ENCODE measurements at regions not wholly inside any gene's neighbourhood (a gene's known extent, or its start where the extent isn't known, plus 50 kb on each side); places are given as distances from the start of the nearest gene placed in this dataset.

DNA sequence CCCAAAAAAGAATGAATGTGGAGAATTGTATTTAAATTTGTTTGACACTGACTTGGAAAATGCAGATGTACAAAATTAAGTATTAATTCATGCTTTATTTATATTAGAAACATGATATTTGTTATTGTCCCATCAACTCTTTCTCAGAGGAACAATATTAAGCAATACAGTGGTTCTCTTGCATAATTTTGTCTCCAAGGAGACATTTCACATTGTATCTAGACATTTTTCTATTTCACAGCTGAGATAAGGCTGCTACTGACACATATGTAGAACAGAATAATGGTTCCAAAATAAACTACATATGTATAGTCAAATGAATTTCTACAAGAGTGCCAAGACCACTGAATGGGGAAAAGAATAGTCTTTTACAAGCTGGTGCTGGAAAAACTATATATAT lies 427.9 kb upstream of the SPANXN1 start:
- no peaks in the 10 kb centered on the region for H3K9me3 Mint-ChIP-seq
- DNase-seq (ENCODE audit: extremely low spot score, unreplicated experiment) = no peak

GRCh38 chrX:144840616-144841015 lies 406.7 kb upstream of the SPANXN1 start:
- H3K27me3 Mint-ChIP-seq = no peaks in the 10 kb centered on the region
- no peaks in the 10 kb centered on the region for H3K36me3 Mint-ChIP-seq
- H3K4me3 Mint-ChIP-seq = no peak overlapping the region
- no peaks in the 10 kb centered on the region for H3K9me3 Mint-ChIP-seq
- DNase-seq (ENCODE audit: extremely low spot score, unreplicated experiment) = no peak
- no peak for TF ChIP-seq CTCF (conservative IDR thresholded peaks at IDR 0.05)
- no peaks in the 10 kb centered on the region for H3K4me1 Mint-ChIP-seq (ENCODE audit: unreplicated experiment)
- no peak overlapping the region for H3K27ac Mint-ChIP-seq

More for the DNA sequence above, 427.9 kb upstream of the SPANXN1 start:
- H3K4me1 Mint-ChIP-seq (ENCODE audit: unreplicated experiment) = no peaks in the 10 kb centered on the region
- no peaks in the 10 kb centered on the region for H3K36me3 Mint-ChIP-seq
- no peak overlapping the region for H3K4me3 Mint-ChIP-seq
- no peak for TF ChIP-seq CTCF (conservative IDR thresholded peaks at IDR 0.05)
- H3K27me3 Mint-ChIP-seq = no peaks in the 10 kb centered on the region
- no peak overlapping the region for H3K27ac Mint-ChIP-seq

GRCh38 chrX:144849141-144849540 lies 398.2 kb upstream of the SPANXN1 start:
- no peak for DNase-seq (ENCODE audit: extremely low spot score, unreplicated experiment)
- no peaks in the 10 kb centered on the region for H3K9me3 Mint-ChIP-seq
- no peak overlapping the region for H3K4me3 Mint-ChIP-seq
- no peak for TF ChIP-seq CTCF (conservative IDR thresholded peaks at IDR 0.05)
- H3K27ac Mint-ChIP-seq = no peak overlapping the region
- H3K4me1 Mint-ChIP-seq (ENCODE audit: unreplicated experiment) = no peaks in the 10 kb centered on the region
- no peaks in the 10 kb centered on the region for H3K36me3 Mint-ChIP-seq
- no peaks in the 10 kb centered on the region for H3K27me3 Mint-ChIP-seq

DNA sequence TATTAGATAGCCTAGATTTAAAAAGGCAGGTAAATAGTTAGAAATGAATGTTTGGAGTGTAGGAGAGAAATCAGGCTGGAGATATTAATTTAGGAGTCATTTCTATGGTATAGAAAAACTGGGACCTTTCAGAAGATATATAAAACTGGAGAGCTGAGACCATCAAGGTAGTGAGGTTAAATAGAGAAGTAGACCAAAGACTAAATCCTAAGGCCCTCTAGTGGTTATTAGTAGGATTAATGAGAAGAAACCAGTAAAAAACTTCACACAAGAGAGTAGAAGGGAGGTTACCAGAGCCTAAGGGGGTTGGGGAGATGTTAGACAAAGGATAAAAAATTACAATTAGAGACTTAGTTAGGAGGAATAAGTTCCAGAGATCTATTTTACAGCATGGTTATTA lies 351.0 kb upstream of the SPANXN1 start:
- no peak for DNase-seq (ENCODE audit: extremely low spot score, unreplicated experiment)
- Mint-ChIP-seq H3K4me1 (ENCODE audit: unreplicated experiment) (no peaks in the 10 kb centered on the region), H3K9me3 (no peaks in the 10 kb centered on the region), H3K27ac (no peak overlapping the region), H3K27me3 (no peaks in the 10 kb centered on the region), H3K4me3 (no peak overlapping the region), H3K36me3 (no peaks in the 10 kb centered on the region)
- peak; percentile 67 for TF ChIP-seq CTCF (conservative IDR thresholded peaks at IDR 0.05)

DNA sequence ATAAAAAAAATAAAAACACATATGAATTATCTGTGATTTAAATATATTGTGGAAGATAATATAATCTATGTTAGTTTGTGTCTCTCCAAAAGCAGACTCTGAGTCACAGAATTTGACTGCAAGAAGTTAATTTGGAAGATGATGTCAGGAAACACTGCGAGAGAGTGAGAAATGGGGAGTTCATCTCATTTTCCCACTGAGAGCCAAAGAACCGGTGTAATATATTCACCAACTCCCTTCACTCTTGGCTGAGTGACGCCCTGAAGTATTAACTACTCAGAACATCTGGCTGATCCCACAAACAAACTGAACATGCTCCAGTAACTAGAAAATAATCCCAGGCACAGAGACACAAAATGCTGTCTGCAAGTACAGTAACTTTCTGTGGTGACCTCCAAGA lies 345.8 kb upstream of the SPANXN1 start:
- Mint-ChIP-seq H3K9me3 (no peaks in the 10 kb centered on the region), H3K4me3 (no peak overlapping the region), H3K4me1 (ENCODE audit: unreplicated experiment) (no peaks in the 10 kb centered on the region), H3K27ac (no peak overlapping the region), H3K27me3 (no peaks in the 10 kb centered on the region), H3K36me3 (no peaks in the 10 kb centered on the region)
- TF ChIP-seq CTCF (conservative IDR thresholded peaks at IDR 0.05) = no peak
- no peak for DNase-seq (ENCODE audit: extremely low spot score, unreplicated experiment)

DNA sequence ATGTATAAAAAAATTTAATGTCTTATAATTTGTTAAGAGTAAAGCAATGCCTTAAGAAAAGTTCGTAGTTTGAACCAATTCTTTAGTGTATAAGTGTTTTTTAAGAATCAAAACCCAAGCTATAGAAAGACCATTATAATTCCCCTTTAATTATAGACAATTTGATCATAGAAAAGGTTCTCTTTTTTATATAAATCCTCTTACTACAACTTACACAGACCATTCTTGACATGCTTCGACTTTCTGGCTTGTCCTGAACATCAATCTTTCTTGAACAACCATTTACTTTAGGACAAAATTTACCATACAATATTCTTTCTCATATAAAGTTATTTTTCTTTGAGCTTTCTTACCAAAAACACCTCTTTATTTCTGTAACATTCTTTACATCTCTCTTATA lies 330.5 kb upstream of the SPANXN1 start:
- DNase-seq (ENCODE audit: extremely low spot score, unreplicated experiment) = no peak
- no peaks in the 10 kb centered on the region for H3K4me1 Mint-ChIP-seq (ENCODE audit: unreplicated experiment)
- no peaks in the 10 kb centered on the region for H3K36me3 Mint-ChIP-seq
- TF ChIP-seq CTCF (conservative IDR thresholded peaks at IDR 0.05) = no peak
- H3K4me3 Mint-ChIP-seq = no peak overlapping the region
- peaks cover 6% of the 10 kb centered on the region for H3K9me3 Mint-ChIP-seq
- H3K27ac Mint-ChIP-seq = no peak overlapping the region
- no peaks in the 10 kb centered on the region for H3K27me3 Mint-ChIP-seq
